ENCODE measurements at regions not wholly inside any gene's neighbourhood (a gene's known extent, or its start where the extent isn't known, plus 50 kb on each side); places are given as distances from the start of the nearest gene placed in this dataset.
"Not testable (repeated sequence)": the region's sequence is repeated elsewhere in the genome, so short reads cannot be mapped to it uniquely, and the experiment has no call there.

DNA sequence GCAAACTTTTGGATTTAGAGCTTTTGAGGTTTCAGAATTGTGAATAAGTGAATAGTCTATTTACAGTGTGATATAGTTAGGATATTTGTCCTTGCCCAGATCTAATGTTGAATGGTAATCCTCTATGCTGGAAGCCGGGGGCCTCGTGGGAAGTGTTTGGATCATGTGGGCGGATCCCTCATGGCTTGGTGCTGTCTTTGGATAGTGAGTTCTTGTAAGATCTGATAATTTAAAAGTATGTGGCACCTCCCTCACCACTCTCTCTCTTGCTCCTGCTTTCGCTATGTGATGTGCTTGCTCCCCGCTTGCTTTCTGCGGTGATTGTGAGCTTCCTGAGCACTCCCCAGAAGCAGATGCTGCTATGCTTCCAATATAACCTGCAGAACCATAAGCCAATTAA is 128.0 kb upstream of the KCNJ3 start:
- Histone ChIP-seq H3K9me3 (no peaks in the 10 kb centered on the region), H3K27ac (no peak overlapping the region), H3K36me3 (ENCODE audit: low read depth, missing control alignments) (no peaks in the 10 kb centered on the region), H3K4me3 (no peak overlapping the region), H3K27me3 (no peaks in the 10 kb centered on the region), H3K4me1 (no peaks in the 10 kb centered on the region)
- WGBS, 2 donors, result 67 to 78% methylated on average over 6 of the region's 6 CpGs
- TF ChIP-seq, protein P1, sequence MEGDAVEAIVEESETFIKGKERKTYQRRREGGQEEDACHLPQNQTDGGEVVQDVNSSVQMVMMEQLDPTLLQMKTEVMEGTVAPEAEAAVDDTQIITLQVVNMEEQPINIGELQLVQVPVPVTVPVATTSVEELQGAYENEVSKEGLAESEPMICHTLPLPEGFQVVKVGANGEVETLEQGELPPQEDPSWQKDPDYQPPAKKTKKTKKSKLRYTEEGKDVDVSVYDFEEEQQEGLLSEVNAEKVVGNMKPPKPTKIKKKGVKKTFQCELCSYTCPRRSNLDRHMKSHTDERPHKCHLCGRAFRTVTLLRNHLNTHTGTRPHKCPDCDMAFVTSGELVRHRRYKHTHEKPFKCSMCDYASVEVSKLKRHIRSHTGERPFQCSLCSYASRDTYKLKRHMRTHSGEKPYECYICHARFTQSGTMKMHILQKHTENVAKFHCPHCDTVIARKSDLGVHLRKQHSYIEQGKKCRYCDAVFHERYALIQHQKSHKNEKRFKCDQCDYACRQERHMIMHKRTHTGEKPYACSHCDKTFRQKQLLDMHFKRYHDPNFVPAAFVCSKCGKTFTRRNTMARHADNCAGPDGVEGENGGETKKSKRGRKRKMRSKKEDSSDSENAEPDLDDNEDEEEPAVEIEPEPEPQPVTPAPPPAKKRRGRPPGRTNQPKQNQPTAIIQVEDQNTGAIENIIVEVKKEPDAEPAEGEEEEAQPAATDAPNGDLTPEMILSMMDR (IDR thresholded peaks at IDR 0.05), result no peak
- no peak for TF ChIP-seq POLR2A (IDR thresholded peaks at IDR 0.05)
- no peak for DNase-seq
- intact Hi-C loops (cut with DNase I; ENCODE audit: low total_unique reads), result no loop called here

DNA sequence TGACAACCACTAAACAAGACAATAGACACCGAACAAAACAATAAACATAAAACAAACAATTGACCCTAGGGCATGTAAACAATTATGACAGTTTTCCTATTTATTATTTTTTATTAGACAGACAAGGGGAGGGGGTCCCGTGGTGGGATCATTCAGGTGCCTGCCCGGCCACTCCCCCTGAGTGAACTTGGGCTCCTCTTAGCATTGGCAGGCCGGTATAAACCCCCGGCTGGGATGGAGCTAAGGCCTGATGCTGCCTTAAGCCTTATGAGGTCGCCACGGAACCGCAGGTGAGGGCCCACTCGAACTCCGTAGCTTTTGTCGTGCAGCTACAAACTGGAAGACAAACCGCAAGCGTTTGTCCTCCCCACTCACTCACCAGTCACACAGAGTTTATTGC is 121.8 kb upstream of the KCNJ3 start:
- whole genome bisulfite sequencing, 2 donors, result 77 to 79% methylated on average over 13 of the region's 13 CpGs
- H3K4me3 ChIP-seq; intact Hi-C loops (cut with DNase I; ENCODE audit: low total_unique reads); H3K27ac ChIP-seq; H3K27me3 ChIP-seq; H3K9me3 ChIP-seq; H3K4me1 ChIP-seq; H3K36me3 ChIP-seq (ENCODE audit: low read depth, missing control alignments): not testable (repeated sequence)
- DNase-seq, result peak; percentile 16

DNA sequence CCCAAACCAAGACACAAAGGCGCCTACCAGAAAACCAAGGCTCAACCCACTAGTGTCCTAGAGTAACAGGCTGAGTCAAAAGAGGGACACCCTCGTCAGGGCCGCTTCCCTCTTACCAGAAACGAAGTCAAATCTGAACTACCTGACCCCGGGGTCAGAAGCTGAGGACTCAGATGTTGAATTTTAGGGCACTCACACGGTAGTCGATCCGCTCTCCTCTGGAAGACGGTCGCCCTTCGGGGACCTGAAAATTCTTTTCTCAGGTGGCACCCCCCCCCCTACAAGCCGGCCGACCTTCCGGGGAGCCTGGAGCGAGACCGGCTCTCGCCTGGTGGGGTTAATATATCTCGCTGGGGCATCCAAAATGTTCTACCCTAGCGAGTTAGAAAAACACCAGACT is 121.1 kb upstream of the KCNJ3 start:
- no peaks in the 10 kb centered on the region for H3K9me3 ChIP-seq
- H3K27me3 ChIP-seq, result no peaks in the 10 kb centered on the region
- H3K4me1 ChIP-seq, result no peaks in the 10 kb centered on the region
- intact Hi-C loops (cut with DNase I; ENCODE audit: low total_unique reads), result no loop called here
- H3K36me3 ChIP-seq (ENCODE audit: low read depth, missing control alignments), result no peaks in the 10 kb centered on the region
- no peak overlapping the region for H3K27ac ChIP-seq
- DNase-seq, result no peak
- TF ChIP-seq POLR2A (IDR thresholded peaks at IDR 0.05), result no peak
- TF ChIP-seq, protein P1 (IDR thresholded peaks at IDR 0.05), result no peak
- 79% methylated on average over 17 to 19 of the region's 19 CpGs for WGBS, 2 donors
- no peak overlapping the region for H3K4me3 ChIP-seq

DNA sequence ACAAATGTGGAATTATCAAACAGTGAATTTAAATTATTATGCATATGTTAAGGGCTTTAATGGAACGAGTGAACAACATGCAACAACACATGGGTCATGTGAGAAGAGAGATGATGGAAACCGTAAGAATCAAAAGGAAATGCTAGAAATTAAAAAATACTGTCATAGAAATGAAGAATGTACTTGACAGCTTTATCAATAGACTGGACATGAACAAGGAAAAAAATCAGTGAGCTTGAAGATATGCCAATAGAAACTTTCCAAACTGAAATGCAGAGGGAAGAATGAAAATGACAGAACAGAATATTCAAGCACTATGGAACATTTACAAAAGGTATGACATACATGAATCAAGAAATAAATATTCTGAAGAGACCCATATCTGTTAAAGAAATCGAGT is 117.7 kb upstream of the KCNJ3 start:
- Histone ChIP-seq H3K27ac (no peak overlapping the region), H3K27me3 (no peaks in the 10 kb centered on the region), H3K36me3 (ENCODE audit: low read depth, missing control alignments) (no peaks in the 10 kb centered on the region), H3K4me1 (no peaks in the 10 kb centered on the region), H3K9me3 (no peaks in the 10 kb centered on the region), H3K4me3 (no peak overlapping the region)
- DNase-seq, result no peak
- intact Hi-C loops (cut with DNase I; ENCODE audit: low total_unique reads), result no loop called here
- 80 to 89% methylated on average over 3 of the region's 3 CpGs for WGBS, 2 donors
- TF ChIP-seq, protein P1 (IDR thresholded peaks at IDR 0.05), result no peak
- TF ChIP-seq POLR2A (IDR thresholded peaks at IDR 0.05), result no peak

DNA sequence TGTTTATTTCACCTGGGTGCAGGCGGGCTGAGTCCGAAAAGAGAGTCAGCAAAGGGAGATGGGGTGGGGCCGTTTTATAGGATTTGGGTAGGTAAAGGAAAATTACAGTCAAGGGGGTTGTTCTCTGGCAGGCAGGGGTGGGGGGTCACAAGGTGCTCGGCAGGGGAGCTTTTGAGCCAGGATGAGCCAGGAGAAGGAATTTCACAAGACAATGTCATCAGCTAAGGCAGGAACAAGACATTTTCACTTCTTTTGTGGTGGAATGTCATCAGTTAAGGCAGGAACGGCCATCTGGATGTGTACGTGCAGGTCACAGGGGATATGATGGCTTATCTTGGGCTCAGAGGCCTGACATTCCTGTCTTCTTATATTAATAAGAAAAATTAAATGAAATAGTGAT is 115.8 kb upstream of the KCNJ3 start:
- WGBS, 2 donors, result 68 to 79% methylated on average over 6 of the region's 6 CpGs

DNA sequence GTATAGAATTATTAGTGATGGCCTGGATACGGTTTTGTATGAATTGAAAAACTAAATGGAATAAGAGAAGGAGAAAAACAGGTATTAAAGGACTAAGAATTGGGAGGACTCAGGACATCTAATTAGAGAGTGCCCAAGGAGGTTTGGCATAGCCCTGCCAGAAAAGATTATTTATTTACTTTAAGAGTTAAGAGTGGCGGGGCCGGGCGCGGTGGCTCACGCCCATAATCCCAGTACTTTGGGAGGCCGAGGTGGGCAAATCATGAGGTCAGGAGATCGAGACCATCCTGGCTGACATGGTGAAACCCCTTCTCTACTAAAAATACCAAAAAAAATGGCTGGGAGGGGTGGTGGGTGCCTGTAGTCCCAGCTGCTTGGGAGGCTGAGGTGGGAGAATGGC is 115.2 kb upstream of the KCNJ3 start:
- H3K27me3 ChIP-seq; intact Hi-C loops (cut with DNase I; ENCODE audit: low total_unique reads); H3K4me3 ChIP-seq; H3K4me1 ChIP-seq; H3K36me3 ChIP-seq (ENCODE audit: low read depth, missing control alignments); H3K9me3 ChIP-seq; DNase-seq; H3K27ac ChIP-seq: not testable (repeated sequence)
- 90 to 98% methylated on average over 8 of the region's 8 CpGs for WGBS, 2 donors

More for the DNA sequence above, 115.8 kb upstream of the KCNJ3 start:
- H3K4me1 ChIP-seq; H3K36me3 ChIP-seq (ENCODE audit: low read depth, missing control alignments); H3K27me3 ChIP-seq; intact Hi-C loops (cut with DNase I; ENCODE audit: low total_unique reads); H3K27ac ChIP-seq; H3K4me3 ChIP-seq; DNase-seq; H3K9me3 ChIP-seq: not testable (repeated sequence)
